GM21515 (cell line): ENCODE measurements at regions not wholly inside any gene's neighbourhood (a gene's known extent, or its start where the extent isn't known, plus 50 kb on each side); places are given as distances from the start of the nearest gene placed in this dataset.
A peak's percentile ranks its signal among the peaks of the same experiment; 100 is the strongest.

Source experiments
- ATAC-seq: cut with Tn5 transposase; IDR thresholded peaks from one replicate; pipeline ENCODE4 v1.9.1; 2021; ENCODE audit not compliant: unreplicated experiment

- no peak for ATAC-seq
These were observed 165.2 kb downstream of the ZPLD1 start for GRCh38 chr3:102599819-102600576.

GRCh38 chr3:102605153-102605552 is 170.3 kb downstream of the ZPLD1 start:
- no peak for ATAC-seq

GRCh38 chr3:102608875-102609274 is 174.1 kb downstream of the ZPLD1 start:
- ATAC-seq = no peak

GRCh38 chr3:102614021-102614569 is 179.3 kb downstream of the ZPLD1 start:
- ATAC-seq = no peak

- ATAC-seq = no peak
These were observed 179.8 kb downstream of the ZPLD1 start for GRCh38 chr3:102614585-102614984.

- ATAC-seq = no peak
These were observed 182.6 kb downstream of the ZPLD1 start for GRCh38 chr3:102617381-102617780.

- no peak for ATAC-seq
These were observed 184.5 kb downstream of the ZPLD1 start for GRCh38 chr3:102619361-102619760.

- no peak for ATAC-seq
These were observed 195.1 kb downstream of the ZPLD1 start for GRCh38 chr3:102629943-102630342.

GRCh38 chr3:102630531-102630930 is 195.7 kb downstream of the ZPLD1 start:
- no peak for ATAC-seq

- ATAC-seq = no peak
These were observed 208.7 kb downstream of the ZPLD1 start for GRCh38 chr3:102643546-102643945.

- no peak for ATAC-seq
These were observed 211.7 kb downstream of the ZPLD1 start for GRCh38 chr3:102646557-102646956.

- no peak for ATAC-seq
These were observed 225.8 kb downstream of the ZPLD1 start for GRCh38 chr3:102660653-102661052.

GRCh38 chr3:102661707-102662497 is 227.1 kb downstream of the ZPLD1 start:
- ATAC-seq = no peak

- no peak for ATAC-seq
These were observed 227.6 kb downstream of the ZPLD1 start for GRCh38 chr3:102662498-102662772.

- no peak for ATAC-seq
These were observed 229.3 kb downstream of the ZPLD1 start for GRCh38 chr3:102664126-102664525.

GRCh38 chr3:102665183-102665582 is 230.4 kb downstream of the ZPLD1 start:
- ATAC-seq = no peak

- no peak for ATAC-seq
These were observed 233.4 kb downstream of the ZPLD1 start for GRCh38 chr3:102668247-102668646.

GRCh38 chr3:102670986-102671385 is 236.2 kb downstream of the ZPLD1 start:
- ATAC-seq = no peak

GRCh38 chr3:102672305-102672704 is 237.5 kb downstream of the ZPLD1 start:
- ATAC-seq = no peak

GRCh38 chr3:102673271-102674115 is 238.7 kb downstream of the ZPLD1 start:
- peak; percentile 86 for ATAC-seq

GRCh38 chr3:102674284-102674683 is 239.5 kb downstream of the ZPLD1 start:
- no peak for ATAC-seq
